Pulmonary artery endothelial cell (primary cell): ENCODE measurements at regions not wholly inside any gene's neighbourhood (a gene's known extent, or its start where the extent isn't known, plus 50 kb on each side); places are given as distances from the start of the nearest gene placed in this dataset.

Experiments
- DNase-seq: peaks from one replicate; pipeline ENCODE4 v3.0.0-alpha.2; 2011; ENCODE audit warnings: low read depth, low spot score

- no peak for DNase-seq
Observed at GRCh38 chr1:244952940-244953339, 88.6 kb upstream of the HNRNPU start.

DNA sequence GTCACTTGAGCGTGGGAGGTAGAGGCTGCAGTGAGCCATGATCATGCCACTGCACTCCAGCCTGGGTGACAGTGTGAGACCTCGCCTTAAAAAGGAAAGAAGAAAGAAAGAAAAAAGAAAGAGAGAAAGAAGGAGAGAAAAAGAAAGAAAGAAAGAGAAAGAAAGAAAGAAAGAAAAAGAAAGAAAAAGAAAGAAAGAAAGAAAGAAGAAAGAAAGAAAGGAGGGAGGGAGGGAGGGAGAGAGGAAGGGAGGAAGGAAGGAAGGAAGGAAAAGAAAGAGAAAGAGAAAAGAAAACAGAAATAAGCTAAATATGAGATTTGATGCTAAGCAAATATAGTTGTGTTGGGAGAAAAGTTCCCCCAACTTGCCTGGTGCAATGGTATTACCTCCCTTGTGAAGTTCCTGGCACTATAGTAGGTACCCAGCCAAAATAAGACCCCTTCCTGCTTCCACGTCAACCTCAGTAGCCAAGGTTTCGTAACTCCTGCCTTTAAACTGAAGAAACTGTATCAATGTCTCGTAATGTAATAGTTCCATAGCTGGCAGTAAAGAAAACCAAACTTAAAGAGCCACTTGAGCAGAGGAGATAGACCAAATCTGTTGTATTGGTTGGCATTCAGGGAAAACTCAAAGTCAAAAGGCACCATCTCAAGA is 88.1 kb upstream of the HNRNPU start:
- no peak for DNase-seq

DNA sequence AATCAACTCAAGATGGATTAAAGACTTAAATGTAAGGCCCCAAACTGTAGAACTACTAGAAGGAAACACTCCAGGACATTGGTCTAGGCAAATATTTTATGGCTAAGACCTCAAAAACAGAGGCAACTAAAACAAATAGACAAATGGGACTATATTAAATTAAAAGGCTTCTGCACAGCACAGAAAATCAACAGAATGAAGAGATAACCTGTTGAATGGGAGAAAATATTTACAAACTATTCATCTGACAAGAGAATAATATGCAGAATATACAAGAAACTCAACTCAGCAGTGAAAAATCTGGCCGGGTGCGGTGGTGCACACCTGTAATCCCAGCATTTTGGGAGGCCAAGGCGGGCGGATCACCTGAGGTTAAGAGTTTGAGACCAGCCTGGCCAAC is 84.1 kb upstream of the HNRNPU start:
- DNase-seq, result no peak

DNA sequence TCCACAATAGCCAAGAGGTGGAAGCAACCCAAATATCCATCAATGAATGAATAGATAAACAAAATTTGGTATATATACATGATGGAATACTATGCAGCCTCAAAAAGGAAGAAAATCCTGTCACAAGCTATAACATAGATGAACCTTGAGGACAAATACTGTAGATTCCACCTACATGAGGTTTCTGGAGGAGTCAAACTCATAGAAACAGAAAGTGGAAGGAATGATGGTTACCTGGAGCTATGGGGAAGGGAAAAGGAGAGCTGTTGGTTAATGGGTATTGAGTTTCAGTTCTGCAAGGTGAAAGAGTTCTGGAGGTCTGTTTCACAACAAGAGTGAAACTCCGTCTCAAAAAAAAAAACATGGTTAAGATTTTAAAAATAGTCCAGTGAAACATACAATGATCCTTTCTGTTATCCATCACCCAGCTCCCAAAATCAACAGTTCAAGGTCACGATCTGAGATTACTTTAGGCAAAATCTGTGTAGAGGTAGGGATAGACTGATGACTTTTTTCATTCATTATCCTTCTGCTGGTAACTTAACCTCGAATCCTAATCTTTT is 80.8 kb upstream of the HNRNPU start:
- no peak for DNase-seq

DNA sequence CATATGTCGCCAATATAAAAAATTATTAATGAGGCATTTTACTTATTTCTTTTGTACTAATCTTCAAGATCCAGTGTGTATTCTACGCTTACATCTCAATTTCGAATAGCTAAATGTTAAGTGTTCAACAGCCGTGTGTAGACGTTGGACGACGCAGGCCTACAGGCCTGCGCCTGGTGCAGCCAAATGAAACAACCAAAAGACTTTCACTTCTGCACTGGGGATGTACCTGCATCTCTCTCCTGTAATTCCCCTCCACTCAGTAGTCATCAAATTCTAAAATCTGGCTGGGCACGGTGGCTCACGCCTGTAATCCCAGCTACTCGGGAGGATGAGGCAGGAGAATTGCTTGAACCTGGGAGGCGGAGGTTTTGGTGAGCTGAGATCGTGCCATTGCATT is 76.8 kb upstream of the HNRNPU start:
- no peak for DNase-seq

DNA sequence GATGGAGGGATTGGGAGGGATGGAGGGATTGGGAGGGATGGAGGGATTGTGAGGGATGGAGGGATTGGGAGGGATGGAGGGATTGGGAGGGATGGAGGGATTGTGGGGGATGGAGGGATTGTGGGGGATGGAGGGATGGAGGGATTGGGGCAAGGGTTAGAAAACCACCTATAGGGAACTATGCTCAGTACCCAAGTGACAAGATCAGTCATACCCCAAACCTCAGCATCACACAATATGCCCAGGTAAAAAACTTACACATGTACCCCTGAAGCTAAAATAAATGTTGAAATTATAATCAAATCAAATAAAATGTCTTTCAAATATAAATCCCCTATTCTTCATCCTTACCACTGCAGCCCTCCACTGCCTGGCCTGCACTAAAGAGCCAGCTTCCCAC is 72.8 kb upstream of the HNRNPU start:
- no peak for DNase-seq

DNA sequence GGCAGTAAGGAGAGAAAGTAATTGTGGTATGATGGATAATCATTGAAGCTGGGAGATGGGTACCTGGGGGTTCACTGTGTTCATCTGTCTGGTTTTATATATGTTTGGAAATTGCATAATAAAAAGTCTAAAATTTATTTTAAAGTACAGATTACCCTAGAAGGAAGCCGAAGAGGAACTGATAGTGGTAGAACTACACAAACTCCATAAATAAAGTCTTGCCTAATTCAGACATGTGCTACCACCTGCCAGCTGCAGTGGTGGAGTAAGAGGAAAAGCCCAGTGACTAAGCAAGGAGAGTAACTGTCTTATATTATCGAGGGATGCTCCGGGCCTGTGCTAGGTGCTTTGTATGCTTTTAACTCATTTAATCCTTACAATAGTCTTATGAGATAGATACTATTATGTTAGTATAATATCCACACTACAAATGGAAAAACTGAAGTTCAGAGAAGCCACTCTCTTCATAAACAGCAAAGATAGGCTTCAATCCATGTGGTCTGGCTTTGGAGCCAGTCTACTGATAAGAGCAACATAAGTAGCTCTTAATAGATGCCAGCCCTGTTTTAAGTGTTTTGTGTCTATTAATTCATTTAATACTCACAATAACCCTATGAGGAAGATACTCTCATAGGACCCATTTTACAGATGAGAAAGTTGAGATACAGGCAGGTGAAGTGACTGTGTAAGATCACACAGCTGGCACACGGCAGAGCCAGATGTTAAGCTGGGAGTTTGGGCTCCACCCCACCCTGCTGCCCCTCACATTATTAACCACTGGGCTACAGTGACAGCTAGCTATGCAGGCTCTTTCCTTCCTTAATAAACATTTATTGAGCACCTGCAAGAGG is 56.8 kb upstream of the HNRNPU start:
- DNase-seq, result no peak

DNA sequence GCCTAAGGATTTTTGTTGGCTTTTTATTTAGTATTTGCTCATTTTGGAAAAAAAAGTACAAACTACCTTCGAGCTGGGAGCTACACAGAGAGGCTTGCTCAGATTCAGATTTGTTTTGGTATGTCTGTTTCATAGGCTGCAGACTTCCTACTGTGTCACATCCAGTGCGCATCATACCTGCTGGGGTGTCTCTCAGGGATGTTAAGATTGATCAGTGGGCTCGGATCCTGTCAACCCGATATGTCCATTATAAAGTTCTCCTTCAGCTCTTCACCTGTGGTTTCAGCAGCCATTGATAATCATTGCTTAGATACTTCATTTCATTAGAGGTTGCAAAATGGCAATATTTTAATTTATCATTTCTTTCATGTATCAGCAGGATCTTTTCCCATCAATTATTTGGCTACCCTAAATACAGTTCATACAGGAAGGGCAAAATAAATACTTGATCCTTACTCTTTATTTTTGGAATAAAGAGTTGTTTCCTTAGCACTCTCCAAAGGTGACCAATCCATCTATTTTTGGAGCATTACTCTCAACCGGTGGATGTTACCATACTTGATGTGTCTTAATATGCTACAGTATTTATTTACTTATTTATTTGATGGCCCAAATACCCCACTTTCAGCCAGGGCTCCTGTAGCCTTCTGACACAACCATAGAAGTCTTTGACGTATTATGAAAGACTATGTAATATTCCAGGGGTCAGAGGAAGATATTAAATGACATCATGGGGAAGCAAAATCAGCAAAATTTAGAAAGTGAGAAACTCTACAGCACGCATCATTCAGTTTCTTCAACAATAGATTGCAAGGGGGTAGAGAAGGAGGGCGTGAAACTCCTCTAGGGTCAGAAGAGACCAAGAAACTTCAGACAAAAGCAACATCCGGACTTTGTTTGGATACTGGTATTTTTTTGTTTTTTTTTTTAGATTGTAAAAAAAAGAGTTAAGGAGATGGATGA is 55.3 kb upstream of the HNRNPU start:
- no peak for DNase-seq

GRCh38 chr1:244918421-244919319 is 54.3 kb upstream of the HNRNPU start:
- DNase-seq, result no peak

GRCh38 chr1:244917073-244917670 is 52.8 kb upstream of the HNRNPU start:
- DNase-seq, result no peak

DNA sequence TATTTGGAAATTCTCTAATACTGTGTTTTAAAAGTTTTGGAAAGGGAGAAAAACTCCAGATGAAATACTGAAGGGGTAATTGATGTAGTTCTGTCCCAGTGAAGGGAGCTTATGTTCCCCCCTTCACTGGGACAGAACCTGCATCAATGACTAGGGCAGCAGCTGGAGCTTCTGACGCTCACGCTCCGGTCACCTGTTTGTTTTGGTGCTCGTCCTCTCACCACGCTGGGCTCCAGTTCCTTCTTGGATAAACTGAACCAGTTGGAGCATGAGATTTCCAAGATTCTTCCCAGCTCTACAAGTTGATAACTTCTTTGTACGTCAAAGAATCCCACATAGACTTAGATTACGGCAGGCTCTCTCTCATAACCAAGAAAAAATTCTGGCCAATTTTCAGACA is 51.4 kb upstream of the HNRNPU start:
- DNase-seq, result no peak

GRCh38 chr1:244914761-244915160 is 50.4 kb upstream of the HNRNPU start:
- no peak for DNase-seq
